ENCODE measurements at regions not wholly inside any gene's neighbourhood (a gene's known extent, or its start where the extent isn't known, plus 50 kb on each side); places are given as distances from the start of the nearest gene placed in this dataset.
"Not testable (repeated sequence)": the region's sequence is repeated elsewhere in the genome, so short reads cannot be mapped to it uniquely, and the experiment has no call there.

DNA sequence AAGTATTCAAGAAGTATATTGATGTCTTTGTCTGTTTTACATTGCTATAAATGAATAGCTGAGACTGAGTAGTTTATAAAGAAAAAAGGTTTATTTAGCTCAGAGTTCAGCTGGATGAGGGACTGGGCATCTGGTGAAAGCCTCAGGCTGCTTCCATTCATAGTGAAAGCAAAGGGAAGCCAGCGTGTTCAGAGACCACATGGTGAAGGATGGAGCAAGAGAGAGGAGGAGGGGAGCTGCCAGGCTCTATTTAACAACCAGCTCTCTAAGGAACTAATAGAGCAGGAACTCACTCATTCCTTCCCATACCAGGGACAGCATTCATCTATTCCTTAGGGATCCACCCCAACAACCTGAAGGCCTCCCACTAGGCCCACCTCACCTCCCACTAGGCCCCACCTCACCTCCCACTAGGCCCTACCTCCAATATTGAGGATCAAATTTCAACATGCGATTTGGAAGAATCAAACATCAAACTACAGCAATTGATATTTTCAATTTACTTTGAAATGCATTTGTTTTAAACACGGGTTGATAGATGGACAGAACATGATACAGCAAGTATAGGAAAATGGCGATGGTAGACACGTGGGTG lies 167.5 kb upstream of the HES1 start:
- DNase-seq (ENCODE audit: low spot score in 2 of 2) = no peak
- no peaks in the 10 kb centered on the region for H3K36me3 ChIP-seq
- H3K4me1 ChIP-seq = peaks cover 0 to 29% (median 0%) of the 10 kb centered on the region in 4 donors
- no peak overlapping the region for H3K4me3 ChIP-seq
- H3K27me3 ChIP-seq = no peaks in the 10 kb centered on the region
- H3K9me3 ChIP-seq = no peaks in the 10 kb centered on the region
- TF ChIP-seq, protein P1, sequence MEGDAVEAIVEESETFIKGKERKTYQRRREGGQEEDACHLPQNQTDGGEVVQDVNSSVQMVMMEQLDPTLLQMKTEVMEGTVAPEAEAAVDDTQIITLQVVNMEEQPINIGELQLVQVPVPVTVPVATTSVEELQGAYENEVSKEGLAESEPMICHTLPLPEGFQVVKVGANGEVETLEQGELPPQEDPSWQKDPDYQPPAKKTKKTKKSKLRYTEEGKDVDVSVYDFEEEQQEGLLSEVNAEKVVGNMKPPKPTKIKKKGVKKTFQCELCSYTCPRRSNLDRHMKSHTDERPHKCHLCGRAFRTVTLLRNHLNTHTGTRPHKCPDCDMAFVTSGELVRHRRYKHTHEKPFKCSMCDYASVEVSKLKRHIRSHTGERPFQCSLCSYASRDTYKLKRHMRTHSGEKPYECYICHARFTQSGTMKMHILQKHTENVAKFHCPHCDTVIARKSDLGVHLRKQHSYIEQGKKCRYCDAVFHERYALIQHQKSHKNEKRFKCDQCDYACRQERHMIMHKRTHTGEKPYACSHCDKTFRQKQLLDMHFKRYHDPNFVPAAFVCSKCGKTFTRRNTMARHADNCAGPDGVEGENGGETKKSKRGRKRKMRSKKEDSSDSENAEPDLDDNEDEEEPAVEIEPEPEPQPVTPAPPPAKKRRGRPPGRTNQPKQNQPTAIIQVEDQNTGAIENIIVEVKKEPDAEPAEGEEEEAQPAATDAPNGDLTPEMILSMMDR (IDR thresholded peaks at IDR 0.05) = no peak
- TF ChIP-seq EP300 (IDR thresholded peaks at IDR 0.05) (no peak), POLR2A (IDR thresholded peaks at IDR 0.05) (no peak)
- H3K27ac ChIP-seq = no peak overlapping the region
- 93 to 94% methylated on average over 5 of the region's 5 CpGs for WGBS, 2 donors

DNA sequence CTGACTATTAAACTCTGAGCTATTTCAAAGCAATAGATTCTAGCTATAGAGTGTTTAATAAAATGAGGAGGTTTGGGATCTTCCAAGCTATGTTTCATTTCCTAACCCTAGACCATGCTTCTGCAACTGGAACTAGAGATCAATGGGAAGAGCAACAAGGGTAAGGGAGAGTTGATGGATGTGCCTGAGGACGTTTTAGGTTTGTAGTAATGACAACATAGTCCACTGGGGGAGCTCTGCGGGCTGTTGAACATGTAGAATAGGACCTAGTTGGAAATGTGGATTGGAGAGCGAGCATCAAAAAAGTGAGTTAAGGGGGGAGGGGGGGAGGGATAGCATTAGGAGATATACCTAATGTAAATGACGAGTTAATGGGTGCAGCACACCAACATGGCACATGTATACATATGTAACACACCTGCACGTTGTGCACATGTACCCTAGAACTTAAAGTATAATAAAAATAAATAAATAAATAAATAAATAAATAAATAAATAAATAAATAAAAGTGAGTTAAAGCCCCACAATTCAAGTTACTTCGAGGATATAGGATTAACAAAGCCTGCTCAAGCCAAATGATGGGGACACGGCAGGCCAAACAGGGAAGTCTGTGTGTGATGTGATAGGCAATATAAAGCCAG lies 165.7 kb upstream of the HES1 start:
- not testable (repeated sequence) for H3K9me3 ChIP-seq, H3K27ac ChIP-seq, H3K36me3 ChIP-seq, H3K4me3 ChIP-seq, H3K27me3 ChIP-seq
- peaks cover 0 to 47% (median 4%) of the 10 kb centered on the region in 4 donors for H3K4me1 ChIP-seq
- WGBS, 2 donors = 55 to 56% methylated on average over 7 of the region's 7 CpGs
- DNase-seq (ENCODE audit: low spot score in 2 of 2) = peak in 1 of 2 donors; percentile 49
- TF ChIP-seq, protein P1 (IDR thresholded peaks at IDR 0.05) = peak in 3 of 5 experiments; percentile 22 to 24 (median 24)

DNA sequence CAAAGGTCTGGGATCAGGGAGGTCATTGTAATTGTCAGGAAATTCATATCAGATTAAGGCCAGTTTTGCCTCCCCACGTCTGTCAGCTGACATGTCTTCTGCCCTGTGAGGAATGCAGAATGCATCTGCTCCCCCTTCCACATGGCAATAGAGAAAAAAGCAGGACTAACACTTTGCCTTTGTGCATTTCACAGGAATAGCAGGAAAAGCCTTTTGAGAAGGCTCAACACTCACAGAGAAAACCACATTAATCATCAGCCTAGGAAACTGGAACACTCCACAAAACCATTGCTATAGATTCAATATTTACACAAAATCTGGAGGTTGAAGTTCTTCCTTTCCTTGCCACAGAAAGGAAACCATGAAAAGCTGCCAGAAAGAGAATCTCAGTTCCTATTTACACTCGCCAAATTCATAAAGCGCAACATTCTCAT lies 165.2 kb upstream of the HES1 start:
- no peaks in the 10 kb centered on the region for H3K36me3 ChIP-seq
- no peak overlapping the region for H3K4me3 ChIP-seq
- no peak overlapping the region for H3K27ac ChIP-seq
- H3K27me3 ChIP-seq = no peaks in the 10 kb centered on the region
- no peak for DNase-seq (ENCODE audit: low spot score in 2 of 2)
- TF ChIP-seq, protein P1 (IDR thresholded peaks at IDR 0.05) = no peak
- no peak for TF ChIP-seq POLR2A (IDR thresholded peaks at IDR 0.05)
- no peak for TF ChIP-seq EP300 (IDR thresholded peaks at IDR 0.05)
- 57 to 66% methylated on average over 3 of the region's 3 CpGs for whole genome bisulfite sequencing, 2 donors
- peaks cover 0 to 52% (median 4%) of the 10 kb centered on the region in 4 donors for H3K4me1 ChIP-seq
- H3K9me3 ChIP-seq = no peaks in the 10 kb centered on the region

DNA sequence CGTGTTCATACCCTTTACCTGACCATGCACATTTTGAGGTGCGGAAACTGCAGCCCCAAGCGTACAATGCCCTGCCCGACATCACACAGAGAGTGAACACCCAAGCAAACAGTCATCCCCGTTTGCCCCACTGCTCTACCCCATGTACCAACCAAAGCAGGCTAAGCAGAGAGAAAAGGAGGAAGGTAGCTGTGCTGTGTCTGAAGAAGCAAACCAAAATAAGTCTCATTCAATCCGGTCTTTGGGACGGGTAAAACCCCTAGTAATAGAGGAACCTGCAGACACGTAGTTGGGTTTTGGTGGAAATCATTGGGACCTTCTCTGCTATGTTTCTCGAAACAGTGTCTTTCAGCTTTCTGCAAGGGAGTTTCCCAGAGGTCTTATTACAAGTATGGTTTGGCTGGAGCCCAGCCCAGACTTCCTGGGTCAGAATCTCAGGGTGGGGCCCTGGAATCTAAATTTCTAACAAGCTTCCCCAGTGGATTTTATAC lies 164.6 kb upstream of the HES1 start:
- H3K27ac ChIP-seq = no peak overlapping the region
- no peak overlapping the region for H3K4me3 ChIP-seq
- TF ChIP-seq, protein P1 (IDR thresholded peaks at IDR 0.05) = no peak
- TF ChIP-seq EP300 (IDR thresholded peaks at IDR 0.05) (no peak), POLR2A (IDR thresholded peaks at IDR 0.05) (no peak)
- H3K36me3 ChIP-seq = no peaks in the 10 kb centered on the region
- no peaks in the 10 kb centered on the region for H3K27me3 ChIP-seq
- DNase-seq (ENCODE audit: low spot score in 2 of 2) = no peak
- peaks cover 0 to 53% (median 4%) of the 10 kb centered on the region in 4 donors for H3K4me1 ChIP-seq
- 54 to 60% methylated on average over 9 of the region's 9 CpGs for WGBS, 2 donors
- no peaks in the 10 kb centered on the region for H3K9me3 ChIP-seq

DNA sequence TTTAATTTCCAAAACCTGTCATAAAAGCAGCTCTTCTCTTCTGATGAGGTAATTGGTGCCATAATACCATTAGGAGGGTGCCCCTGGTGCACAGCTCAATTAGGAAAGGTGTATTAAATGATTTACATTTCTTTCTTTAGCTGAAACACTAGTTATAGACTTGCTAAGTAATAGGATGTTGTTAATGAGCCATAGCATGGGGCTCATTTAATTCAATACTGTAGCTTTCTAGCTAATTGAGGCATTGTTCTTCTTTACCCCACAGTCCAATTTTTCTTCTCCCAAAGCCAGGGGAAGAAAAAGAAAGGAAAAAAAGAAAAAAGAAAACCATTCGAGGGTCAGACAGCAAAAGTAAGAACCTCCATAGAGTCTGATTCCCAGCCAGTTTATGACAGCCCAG lies 164.0 kb upstream of the HES1 start:
- Histone ChIP-seq H3K27me3 (no peaks in the 10 kb centered on the region), H3K4me3 (no peak overlapping the region), H3K4me1 (peaks cover 0 to 53% (median 4%) of the 10 kb centered on the region in 4 donors), H3K36me3 (no peaks in the 10 kb centered on the region), H3K9me3 (no peaks in the 10 kb centered on the region), H3K27ac (peak overlapping the region in 1 of 4 donors; percentile 11)
- WGBS, 2 donors = 61 to 71% methylated on average over 1 of the region's 1 CpG
- DNase-seq (ENCODE audit: low spot score in 2 of 2) = no peak
- TF ChIP-seq EP300 (IDR thresholded peaks at IDR 0.05) (no peak), POLR2A (IDR thresholded peaks at IDR 0.05) (no peak)
- TF ChIP-seq, protein P1 (IDR thresholded peaks at IDR 0.05) = no peak
